GM23338 (cell line): ENCODE measurements at regions not wholly inside any gene's neighbourhood (a gene's known extent, or its start where the extent isn't known, plus 50 kb on each side); places are given as distances from the start of the nearest gene placed in this dataset.

ENCODE experiments used
- ATAC-seq: fragments of 200-7000 bp; cut with Tn5 transposase; 3 replicates; pipeline ENCODE4 v1.9.1; 2020
- DNase-seq: peaks from one replicate; pipeline ENCODE4 v3.0.0-alpha.2; 2015; ENCODE audit warnings: low spot score
- H2AFZ ChIP-seq: fragments of 200-600 bp; sonication (generic); 2 replicates; pipeline ENCODE4 v1.8.0; 2016; ENCODE audit warnings: antibody characterized with exemption, mild to moderate bottlenecking, moderate library complexity
- H3F3A ChIP-seq: fragments of 200-600 bp; sonication (generic); replicated peaks from 2 replicates; pipeline ENCODE4 v1.8.0; 2017; ENCODE audit warnings: antibody characterized with exemption, mixed run types, low read depth
- H3K27ac ChIP-seq: fragments of 200-600 bp; sonication (generic); 2 replicates; pipeline ENCODE4 v1.6.1; 2016; ENCODE audit warnings: low read depth
- H3K27me3 ChIP-seq: fragments of 200-600 bp; sonication (generic); 2 replicates; pipeline ENCODE4 v1.8.0; 2016; ENCODE audit warnings: mild to moderate bottlenecking, mixed run types, moderate library complexity; ENCODE audit not compliant: insufficient read depth
- H3K36me3 ChIP-seq: fragments of 200-600 bp; sonication (generic); 2 replicates; pipeline ENCODE4 v1.8.0; 2016; ENCODE audit warnings: mild to moderate bottlenecking; ENCODE audit not compliant: insufficient read depth
- H3K4me1 ChIP-seq: fragments of 200-600 bp; sonication (generic); 2 replicates; pipeline ENCODE4 v1.8.0; 2016; ENCODE audit warnings: mild to moderate bottlenecking, moderate library complexity; ENCODE audit not compliant: insufficient read depth
- H3K4me2 ChIP-seq: fragments of 200-600 bp; sonication (generic); 2 replicates; pipeline ENCODE4 v1.7.1; 2017; ENCODE audit warnings: mixed run types
- H3K4me3 ChIP-seq: fragments of 200-600 bp; sonication (generic); 2 replicates; pipeline ENCODE4 v1.6.1; 2016; ENCODE audit warnings: mixed run types
- H3K79me2 ChIP-seq: fragments of 200-600 bp; sonication (generic); replicated peaks from 2 replicates; pipeline ENCODE4 v1.8.0; 2017; ENCODE audit warnings: mild to moderate bottlenecking; ENCODE audit not compliant: insufficient read depth
- H3K9me2 ChIP-seq: fragments of 200-600 bp; sonication (generic); 2 replicates; pipeline ENCODE4 v1.8.0; 2017; ENCODE audit not compliant: insufficient read depth
- H4K20me1 ChIP-seq: fragments of 200-600 bp; sonication (generic); replicated peaks from 2 replicates; pipeline ENCODE4 v1.8.0; 2017; ENCODE audit warnings: mild to moderate bottlenecking; ENCODE audit not compliant: insufficient read depth
- H3K27ac Mint-ChIP-seq: 2 replicates; pipeline ENCODE4 v1.8.0; 2020; ENCODE audit warnings: inconsistent platforms, mild to moderate bottlenecking, moderate library complexity, mixed read lengths
- H3K27me3 Mint-ChIP-seq: 3 replicates; pipeline ENCODE4 v1.8.0; 2022; ENCODE audit warnings: low read depth, mild to moderate bottlenecking, moderate library complexity, mixed read lengths, inconsistent platforms; ENCODE audit not compliant: insufficient read depth, poor library complexity
- H3K36me3 Mint-ChIP-seq: 3 replicates; pipeline ENCODE4 v1.8.0; 2021; ENCODE audit warnings: low read depth, mild to moderate bottlenecking, inconsistent platforms, moderate library complexity, mixed read lengths
- H3K4me1 Mint-ChIP-seq: 3 replicates; pipeline ENCODE4 v1.8.0; 2020; ENCODE audit warnings: mild to moderate bottlenecking, inconsistent platforms, mixed read lengths
- H3K4me3 Mint-ChIP-seq: 3 replicates; pipeline ENCODE4 v1.8.0; 2021; ENCODE audit warnings: moderate library complexity, mild to moderate bottlenecking, inconsistent platforms, mixed read lengths
- H3K9me3 Mint-ChIP-seq: 3 replicates; pipeline ENCODE4 v1.8.0; 2020; ENCODE audit warnings: moderate library complexity, mild to moderate bottlenecking, inconsistent platforms, mixed read lengths
- CTCF ChIP-seq, 2 experiments: fragments of 200-600 bp in 1 of 2; sonication (generic) in 1 of 2; conservative IDR thresholded peaks; 2 replicates each; pipeline versions ENCODE4 v1.5.1 to v1.6.1; 2016 to 2017; ENCODE audit warnings: antibody characterized with exemption in 2 of 2, low read depth in 2 of 2, mild to moderate bottlenecking in 2 of 2, moderate library complexity in 1 of 2
- POLR2AphosphoS5 ChIP-seq: IDR thresholded peaks from 2 replicates; pipeline ENCODE4 v1.6.1; 2016; ENCODE audit warnings: antibody characterized with exemption, low read depth
- REST ChIP-seq: IDR thresholded peaks from one replicate; pipeline ENCODE4 v1.6.1; 2018; ENCODE audit warnings: antibody characterized with exemption; ENCODE audit not compliant: unreplicated experiment
- ZNF462 ChIP-seq: fragments of 250-450 bp; sonication (Bioruptor Pico); IDR thresholded peaks from 2 replicates; pipeline ENCODE4 v1.5.0; 2020; ENCODE audit warnings: mild to moderate bottlenecking, moderate library complexity

GRCh38 chr13:107121793-107122192 lies 553.9 kb upstream of the ARGLU1 start (continued):
- TF ChIP-seq ZNF462 (CRISPR knock-in tag), result no peak
- TF ChIP-seq CTCF (conservative IDR thresholded peaks at IDR 0.05; ENCODE audit: low read depth in 2 of 2), result no peak
- TF ChIP-seq POLR2AphosphoS5, result no peak

GRCh38 chr13:107119989-107120881 lies 552.3 kb upstream of the ARGLU1 start:
- no peaks in the 10 kb centered on the region for H3K9me3 Mint-ChIP-seq
- peaks cover 3% of the 10 kb centered on the region for H3K27me3 Mint-ChIP-seq
- H3K4me3 Mint-ChIP-seq, result no peak overlapping the region
- Histone ChIP-seq H3K27ac (no peak overlapping the region), H3K4me2 (no peak overlapping the region), H3K27me3 (no peaks in the 10 kb centered on the region), H3K9me2 (peaks cover 3% of the 10 kb centered on the region; the same call in 1 of the 2 replicates), H3K4me1 (no peaks in the 10 kb centered on the region), H3K79me2 (no peaks in the 10 kb centered on the region), H2AFZ (no peak overlapping the region), H3F3A (no peaks in the 10 kb centered on the region), H3K4me3 (no peak overlapping the region), H4K20me1 (no peaks in the 10 kb centered on the region), H3K36me3 (no peaks in the 10 kb centered on the region)
- TF ChIP-seq REST (no peak), POLR2AphosphoS5 (no peak)
- peaks cover 4% of the 10 kb centered on the region; the same call in 2 of the 3 replicates for H3K4me1 Mint-ChIP-seq
- ATAC-seq, result no peak
- 0 out of 2 replicates have a peak overlapping the region, but pooled peaks have one; percentile 8 for H3K27ac Mint-ChIP-seq
- H3K36me3 Mint-ChIP-seq, result no peaks in the 10 kb centered on the region
- DNase-seq, result no peak
